MG63 (cell line): ENCODE measurements at regions not wholly inside any gene's neighbourhood (a gene's known extent, or its start where the extent isn't known, plus 50 kb on each side); places are given as distances from the start of the nearest gene placed in this dataset.

Experiments
- DNase-seq: peaks from one replicate; pipeline ENCODE4 v3.0.0-alpha.2; 2020
- H3K27me3 ChIP-seq: fragments of 250-450 bp; sonication (Bioruptor Pico); 2 replicates; pipeline ENCODE4 v1.5.1; 2020; ENCODE audit warnings: mild to moderate bottlenecking, moderate library complexity
- H3K36me3 ChIP-seq: fragments of 250-450 bp; sonication (Bioruptor Pico); 2 replicates; pipeline ENCODE4 v1.5.1; 2020; ENCODE audit warnings: mild to moderate bottlenecking, moderate library complexity
- H3K4me3 ChIP-seq: fragments of 250-450 bp; sonication (Bioruptor Pico); 2 replicates; pipeline ENCODE4 v1.5.1; 2020; ENCODE audit warnings: mild to moderate bottlenecking, moderate library complexity
- H3K9me3 ChIP-seq: fragments of 250-450 bp; sonication (Bioruptor Pico); 2 replicates; pipeline ENCODE4 v1.5.1; 2020; ENCODE audit warnings: mild to moderate bottlenecking, moderate library complexity

DNA sequence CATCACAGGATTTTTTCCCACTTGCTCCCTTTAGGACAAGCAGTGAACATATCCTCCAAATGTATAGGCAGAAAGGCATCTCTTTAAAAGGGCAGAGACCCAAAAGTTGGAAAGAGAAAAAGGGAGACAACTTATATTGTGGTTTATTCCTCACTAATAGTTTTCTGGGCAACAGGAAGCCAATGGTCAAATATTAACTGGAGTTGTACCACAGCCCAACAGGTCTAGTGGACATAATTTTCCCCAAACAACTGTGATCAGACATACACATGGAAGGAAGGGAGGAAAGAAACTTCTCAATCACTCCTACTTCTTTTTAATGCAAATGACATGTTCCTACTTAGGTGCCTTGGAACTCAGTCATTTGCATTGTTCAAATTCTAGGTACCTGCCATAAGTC lies 78.4 kb downstream of the SOX9 start:
- H3K27me3 ChIP-seq: no peaks in the 10 kb centered on the region
- no peak overlapping the region for H3K4me3 ChIP-seq
- peaks cover 10% of the 10 kb centered on the region; the same call in 1 of the 2 replicates for H3K9me3 ChIP-seq
- DNase-seq: no peak
- H3K36me3 ChIP-seq: no peaks in the 10 kb centered on the region

DNA sequence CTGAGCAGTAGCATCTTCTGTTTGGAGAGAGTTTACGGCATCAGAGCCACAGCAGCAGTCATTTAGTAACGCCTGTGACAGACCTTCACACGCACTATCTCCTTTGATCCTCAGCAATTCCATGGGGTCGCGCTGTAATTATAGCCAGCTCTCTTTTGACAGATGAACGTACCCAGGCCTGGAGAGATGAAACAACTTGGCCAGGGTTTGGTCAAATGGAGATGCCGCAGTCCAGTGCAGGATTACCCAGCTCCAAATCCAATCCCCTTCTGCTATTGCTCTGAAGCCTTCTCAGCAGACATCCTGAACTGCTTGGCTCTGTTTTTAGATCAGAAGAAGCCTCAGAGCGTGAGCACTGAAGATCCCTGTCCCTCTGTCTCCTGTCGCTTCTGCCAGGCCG lies 83.9 kb downstream of the SOX9 start:
- Histone ChIP-seq H3K36me3 (no peaks in the 10 kb centered on the region), H3K4me3 (no peak overlapping the region), H3K27me3 (peaks cover 6% of the 10 kb centered on the region; the same call in 1 of the 2 replicates), H3K9me3 (0 out of 2 replicates have a peak, but pooled peaks cover 3% of the 10 kb centered on the region)
- no peak for DNase-seq

DNA sequence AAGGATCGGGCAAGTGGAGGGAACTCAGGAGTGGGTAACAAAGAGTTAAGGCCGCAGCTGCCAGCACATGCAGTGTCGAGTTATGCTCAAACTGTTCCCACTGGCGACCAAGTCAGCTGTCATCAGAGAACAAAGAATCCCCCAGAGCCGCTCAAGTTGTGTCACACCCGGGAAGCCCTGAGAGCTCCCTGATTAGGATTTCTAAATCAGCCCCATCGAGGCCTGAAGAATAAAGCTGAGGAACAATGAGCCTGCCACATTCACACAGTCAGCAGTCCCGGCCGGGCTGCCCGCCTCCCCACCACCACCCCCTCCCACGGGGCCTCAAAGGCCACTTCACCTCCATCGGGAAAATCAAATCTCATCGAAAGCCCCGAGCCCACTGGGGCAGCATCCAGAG lies 84.5 kb downstream of the SOX9 start:
- no peak for DNase-seq
- Histone ChIP-seq H3K9me3 (no peaks in the 10 kb centered on the region), H3K4me3 (no peak overlapping the region), H3K27me3 (peaks cover 6% of the 10 kb centered on the region; the same call in 1 of the 2 replicates), H3K36me3 (no peaks in the 10 kb centered on the region)

DNA sequence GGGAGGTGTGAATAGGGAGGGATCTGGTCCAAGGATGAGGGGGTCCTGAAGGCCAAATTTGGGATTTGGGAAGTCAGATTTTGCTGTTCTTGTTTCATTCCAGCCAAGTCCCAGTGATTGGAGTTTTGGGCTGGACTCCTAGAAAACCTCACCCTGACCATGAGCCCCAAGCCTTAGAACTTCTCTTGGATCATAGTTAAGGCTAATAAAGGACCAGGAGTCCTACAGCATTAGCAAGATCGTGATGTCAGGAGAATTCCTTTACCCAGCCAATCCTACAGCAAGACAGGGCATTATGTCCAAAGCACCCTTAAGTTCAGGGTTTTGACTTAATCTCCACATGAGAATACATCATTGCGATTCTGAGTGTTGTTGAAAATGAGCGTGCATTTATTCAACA lies 85.0 kb downstream of the SOX9 start:
- Histone ChIP-seq H3K9me3 (no peaks in the 10 kb centered on the region), H3K36me3 (no peaks in the 10 kb centered on the region)
- no peak for DNase-seq

DNA sequence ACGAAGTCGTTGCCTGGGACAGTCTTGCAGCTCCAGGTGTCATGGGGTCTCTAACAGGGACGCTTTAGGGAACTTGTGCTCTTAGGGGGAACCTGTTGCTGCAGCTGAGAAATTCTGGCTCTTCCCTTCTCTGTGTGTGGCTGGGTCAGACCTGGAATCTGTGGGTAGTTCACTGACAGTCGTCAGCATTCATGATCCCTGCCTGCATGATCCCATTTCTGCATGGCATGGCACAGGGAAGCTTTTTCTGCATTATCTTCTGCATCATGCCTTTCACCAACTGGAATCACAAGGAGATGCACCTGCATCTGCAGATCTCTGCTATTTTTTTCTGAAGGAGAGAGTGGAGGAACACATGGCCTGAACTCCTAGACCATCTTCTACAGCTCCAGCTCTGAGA lies 85.6 kb downstream of the SOX9 start:
- DNase-seq: no peak
- Histone ChIP-seq H3K9me3 (no peaks in the 10 kb centered on the region), H3K4me3 (no peak overlapping the region), H3K36me3 (no peaks in the 10 kb centered on the region), H3K27me3 (peaks cover 6% of the 10 kb centered on the region; the same call in 1 of the 2 replicates)

More for the DNA sequence above, 85.0 kb downstream of the SOX9 start:
- H3K4me3 ChIP-seq: no peak overlapping the region
- peaks cover 6% of the 10 kb centered on the region; the same call in 1 of the 2 replicates for H3K27me3 ChIP-seq

DNA sequence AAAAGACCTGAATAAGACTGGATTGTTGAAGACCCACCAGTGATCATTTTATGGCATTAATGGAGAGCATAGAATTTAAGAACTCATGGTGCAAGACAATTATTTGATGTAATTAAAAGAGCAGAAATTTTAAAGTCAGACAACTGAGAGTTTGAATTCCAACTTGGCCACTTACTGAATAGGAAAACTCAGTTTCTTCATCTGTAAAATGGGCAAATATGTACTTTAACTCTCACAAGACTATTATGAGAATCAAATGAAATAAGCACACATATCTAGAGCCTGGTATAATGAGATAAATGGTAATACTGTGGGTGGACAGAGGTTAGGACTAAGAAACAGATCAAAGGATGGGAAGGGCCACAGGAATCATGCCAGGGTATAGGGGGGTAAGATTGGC lies 88.0 kb downstream of the SOX9 start:
- Histone ChIP-seq H3K9me3 (no peaks in the 10 kb centered on the region), H3K4me3 (no peak overlapping the region), H3K36me3 (no peaks in the 10 kb centered on the region), H3K27me3 (peaks cover 6% of the 10 kb centered on the region; the same call in 1 of the 2 replicates)
- no peak for DNase-seq

DNA sequence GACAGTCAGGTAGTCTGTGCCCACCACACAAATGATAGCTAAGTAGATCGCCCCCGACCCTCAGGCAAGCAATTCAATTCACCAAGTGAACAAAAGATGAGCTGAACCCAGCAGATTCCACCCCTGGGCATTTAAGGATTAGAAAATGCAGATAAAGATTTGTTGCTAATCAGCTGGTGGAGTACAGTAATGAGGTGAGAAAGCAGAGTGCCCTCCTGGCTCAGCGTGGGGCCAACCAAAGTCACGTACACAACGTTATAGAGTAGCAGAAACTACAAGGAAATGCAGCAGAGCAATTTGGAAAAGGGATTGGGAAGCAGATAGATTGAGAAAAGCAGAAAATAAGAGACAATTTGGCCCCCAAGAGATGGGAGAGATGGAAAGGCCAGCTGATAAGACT lies 91.2 kb downstream of the SOX9 start:
- no peak overlapping the region for H3K4me3 ChIP-seq
- no peaks in the 10 kb centered on the region for H3K9me3 ChIP-seq
- no peak for DNase-seq
- H3K27me3 ChIP-seq: peaks cover 5% of the 10 kb centered on the region; the same call in 1 of the 2 replicates
- H3K36me3 ChIP-seq: no peaks in the 10 kb centered on the region

DNA sequence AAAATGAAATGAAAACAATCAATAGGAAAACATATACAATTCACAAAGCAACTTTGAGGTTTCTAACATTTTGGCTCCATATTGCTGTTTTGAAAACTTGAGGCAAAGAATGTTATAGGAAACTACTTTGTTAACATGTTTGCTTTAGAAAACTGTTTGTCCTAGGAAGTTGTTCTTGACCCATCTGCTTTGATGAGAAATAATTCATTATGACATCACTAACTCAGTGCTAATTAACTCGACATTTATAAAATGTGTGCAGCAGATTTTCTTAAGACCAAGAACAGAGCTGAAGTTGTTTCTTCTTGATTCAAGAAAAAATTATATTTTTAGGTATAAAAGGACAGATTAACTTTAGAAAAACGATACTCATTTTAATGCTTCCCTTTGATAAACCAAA lies 94.7 kb downstream of the SOX9 start:
- H3K4me3 ChIP-seq: no peak overlapping the region
- H3K9me3 ChIP-seq: no peaks in the 10 kb centered on the region
- H3K36me3 ChIP-seq: no peaks in the 10 kb centered on the region
- H3K27me3 ChIP-seq: peaks cover 7% of the 10 kb centered on the region; the same call in 1 of the 2 replicates
- DNase-seq: no peak

DNA sequence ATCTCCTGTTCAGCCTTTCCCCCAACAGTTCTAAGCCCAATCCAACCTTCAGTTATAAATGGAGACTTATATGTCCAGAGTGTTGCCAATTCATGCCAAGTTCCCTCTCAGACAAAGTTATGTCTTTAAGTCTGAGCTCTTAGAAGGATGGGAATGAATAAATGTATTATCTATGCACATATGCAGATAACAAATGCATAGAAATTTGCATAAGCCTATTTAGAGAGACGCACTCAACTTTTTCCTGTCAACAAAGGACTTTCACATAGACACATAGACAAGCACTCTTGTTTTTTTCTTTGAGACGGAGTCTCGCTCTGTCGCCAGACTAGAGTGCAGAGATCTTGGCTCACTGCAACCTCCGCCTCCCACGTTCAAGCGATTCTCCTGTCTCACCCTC lies 95.1 kb downstream of the SOX9 start:
- DNase-seq: no peak
- no peak overlapping the region for H3K4me3 ChIP-seq
- H3K36me3 ChIP-seq: no peaks in the 10 kb centered on the region
- peaks cover 7% of the 10 kb centered on the region; the same call in 1 of the 2 replicates for H3K27me3 ChIP-seq
- H3K9me3 ChIP-seq: no peaks in the 10 kb centered on the region

DNA sequence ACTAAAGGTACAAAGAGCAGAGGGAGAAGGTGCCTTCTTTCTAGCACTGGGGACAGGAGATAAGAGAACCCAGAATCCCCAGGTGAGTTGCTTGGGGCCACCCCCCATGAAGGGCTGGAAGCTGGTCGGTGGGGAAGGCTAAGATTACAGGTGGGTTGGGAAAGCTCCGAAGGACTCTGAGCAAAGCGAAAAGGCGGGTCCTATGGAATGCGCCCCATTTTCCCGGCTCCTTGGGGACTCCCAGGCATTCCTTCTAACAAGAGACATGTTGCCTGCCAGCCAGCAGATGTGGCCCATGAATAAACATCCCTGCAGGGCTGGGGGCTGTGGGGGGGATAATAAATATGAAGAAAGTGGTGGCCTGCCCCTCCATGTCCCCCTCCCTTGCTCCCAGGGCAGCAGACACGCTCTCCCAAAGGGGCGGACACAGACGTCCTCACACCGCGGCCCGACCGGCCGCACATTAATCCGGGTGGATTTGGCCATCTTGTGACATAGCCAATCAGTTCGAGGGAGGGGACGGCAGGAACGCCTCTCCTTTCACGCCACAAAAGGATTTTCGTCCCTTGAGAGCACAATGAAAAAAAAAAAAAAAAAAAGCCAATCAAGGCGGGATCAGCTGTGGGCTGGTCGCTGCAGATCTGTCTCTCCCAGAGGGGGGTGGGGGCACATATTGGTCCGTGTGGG lies 98.5 kb downstream of the SOX9 start:
- Histone ChIP-seq H3K36me3 (no peaks in the 10 kb centered on the region), H3K27me3 (peaks cover 7% of the 10 kb centered on the region; the same call in 1 of the 2 replicates), H3K9me3 (no peaks in the 10 kb centered on the region), H3K4me3 (no peak overlapping the region)
- DNase-seq: no peak

DNA sequence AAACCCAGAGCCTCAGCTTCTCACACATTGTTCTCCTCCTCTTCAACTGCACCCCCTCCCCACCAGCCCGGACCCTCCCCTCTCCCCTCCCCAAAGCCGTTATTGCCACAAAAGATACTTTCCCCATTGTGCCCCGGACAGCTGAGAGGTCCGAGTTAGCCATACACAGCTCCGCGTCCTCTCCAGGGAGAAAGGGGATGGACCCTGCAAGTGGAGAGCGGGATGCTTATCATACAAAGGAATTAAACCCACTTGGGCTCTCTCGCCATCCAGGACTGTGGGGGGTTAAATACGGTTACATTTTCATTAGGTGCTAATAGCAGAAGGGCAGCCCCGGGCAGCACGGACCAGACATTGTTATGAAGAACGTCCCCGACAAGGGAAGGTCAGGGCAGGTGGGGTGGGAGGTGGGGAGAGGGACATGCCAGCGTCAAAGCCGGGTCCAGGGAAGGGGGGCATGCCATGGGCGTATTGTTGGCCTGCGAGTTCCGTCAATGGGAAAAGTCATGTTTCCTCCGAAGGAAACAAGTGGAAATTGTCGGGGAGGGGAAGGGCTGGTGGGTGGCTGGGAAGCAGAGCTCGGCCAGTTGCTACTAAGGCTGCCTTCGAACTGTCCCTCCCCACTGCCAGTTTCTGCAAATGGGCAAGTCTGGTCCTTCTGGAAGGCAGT lies 99.1 kb downstream of the SOX9 start:
- Histone ChIP-seq H3K36me3 (no peaks in the 10 kb centered on the region), H3K9me3 (no peaks in the 10 kb centered on the region), H3K4me3 (no peak overlapping the region), H3K27me3 (peaks cover 7% of the 10 kb centered on the region; the same call in 1 of the 2 replicates)
- no peak for DNase-seq

DNA sequence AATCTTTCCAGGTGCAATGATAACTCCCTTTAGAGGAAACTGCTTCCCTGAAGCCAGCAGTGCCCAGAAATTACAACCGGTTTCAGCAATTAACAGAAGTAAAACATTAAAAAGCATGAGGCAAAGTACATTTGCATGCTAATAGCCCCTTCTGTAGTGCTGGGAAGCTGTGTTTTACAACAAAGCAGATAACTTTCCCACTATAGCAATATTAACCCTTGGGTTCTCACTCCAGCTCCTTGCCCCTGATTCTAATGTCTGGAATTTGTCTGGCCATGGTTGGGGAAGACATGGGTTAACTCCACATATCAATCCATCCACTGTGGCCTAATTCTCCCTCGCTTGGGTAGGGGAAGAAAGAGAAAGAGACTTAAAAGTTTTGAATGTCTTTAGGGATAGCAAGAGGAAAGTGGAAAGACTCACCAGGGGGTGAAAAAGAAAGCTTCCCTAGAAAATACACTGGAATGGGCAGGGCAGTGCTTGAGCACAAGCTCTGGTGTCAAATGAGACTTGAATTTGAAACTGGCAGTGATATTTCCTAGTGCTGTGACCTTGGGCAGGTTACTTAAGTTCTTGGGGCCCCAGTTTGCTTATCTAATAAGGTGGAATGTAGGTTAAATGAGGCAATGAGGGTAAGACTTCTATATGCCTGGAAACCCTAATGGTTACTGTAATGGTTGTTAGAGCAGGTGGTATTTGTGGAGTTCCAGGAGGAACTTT lies 102.0 kb downstream of the SOX9 start:
- Histone ChIP-seq H3K4me3 (no peak overlapping the region), H3K9me3 (no peaks in the 10 kb centered on the region), H3K36me3 (no peaks in the 10 kb centered on the region), H3K27me3 (peaks cover 7% of the 10 kb centered on the region; the same call in 1 of the 2 replicates)
- no peak for DNase-seq

DNA sequence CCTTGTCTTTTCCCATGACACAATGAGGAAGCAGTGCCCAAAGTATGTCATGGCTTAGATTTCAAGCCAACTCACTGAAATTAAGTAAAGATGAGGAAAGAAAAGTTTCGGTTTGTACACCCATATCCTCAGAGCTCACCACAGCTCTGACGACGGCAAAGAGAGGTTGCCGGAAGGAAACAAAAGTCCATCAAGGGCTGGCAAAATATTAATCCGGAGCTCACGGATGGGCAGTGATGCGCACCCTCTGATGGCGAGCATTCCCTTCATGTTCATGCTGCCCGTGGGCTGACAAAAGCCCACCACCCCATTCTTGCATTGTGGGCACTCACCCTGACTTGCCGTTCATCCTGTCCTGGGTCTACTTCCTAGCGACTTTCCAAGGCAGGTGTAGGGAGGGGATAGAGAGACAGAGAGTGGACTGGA lies 103.1 kb downstream of the SOX9 start:
- no peak overlapping the region for H3K4me3 ChIP-seq
- H3K9me3 ChIP-seq: no peaks in the 10 kb centered on the region
- no peaks in the 10 kb centered on the region for H3K36me3 ChIP-seq
- DNase-seq: no peak
- peaks cover 7% of the 10 kb centered on the region; the same call in 1 of the 2 replicates for H3K27me3 ChIP-seq

DNA sequence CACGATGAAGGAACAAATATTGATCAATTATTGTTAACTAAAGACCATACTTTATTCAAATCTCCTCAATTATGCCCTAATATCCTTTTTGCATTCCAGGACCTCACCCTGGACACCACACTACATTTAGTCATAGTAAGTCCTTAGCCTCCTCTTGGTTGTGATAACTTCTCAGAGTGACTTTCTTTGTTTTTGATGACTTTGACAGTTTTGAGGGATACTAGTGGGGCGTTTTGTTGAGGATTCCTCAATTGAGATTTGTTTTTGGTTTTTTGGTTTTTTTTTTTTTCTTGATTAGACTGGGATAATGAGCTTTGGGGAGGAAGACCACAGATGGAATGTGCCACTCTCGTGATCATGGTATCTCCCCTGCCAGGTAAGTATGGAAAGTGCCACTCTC lies 105.5 kb downstream of the SOX9 start:
- no peak for DNase-seq
- Histone ChIP-seq H3K27me3 (no peaks in the 10 kb centered on the region), H3K36me3 (no peaks in the 10 kb centered on the region), H3K4me3 (no peak overlapping the region), H3K9me3 (no peaks in the 10 kb centered on the region)

DNA sequence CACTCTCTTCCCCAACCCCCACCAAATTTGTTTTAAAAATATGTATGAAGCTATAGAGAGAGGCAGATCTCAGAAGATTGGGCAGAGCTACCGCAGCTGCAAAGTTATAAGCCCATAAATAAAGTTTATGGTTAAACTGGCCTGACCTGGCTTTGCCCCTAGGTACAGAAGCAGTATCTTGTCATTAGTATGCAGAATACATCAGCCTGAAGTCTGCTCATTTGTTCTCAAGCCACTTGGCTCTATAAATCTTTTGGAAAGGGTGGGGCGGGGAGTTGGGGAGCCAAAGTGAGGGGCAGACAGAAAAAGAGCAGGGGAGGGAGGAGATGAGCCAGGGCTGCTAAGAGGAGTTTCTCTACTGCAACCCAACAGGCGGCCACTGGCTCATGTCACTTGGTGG lies 113.2 kb downstream of the SOX9 start:
- Histone ChIP-seq H3K9me3 (no peaks in the 10 kb centered on the region), H3K36me3 (no peaks in the 10 kb centered on the region), H3K4me3 (no peak overlapping the region), H3K27me3 (no peaks in the 10 kb centered on the region)
- no peak for DNase-seq

DNA sequence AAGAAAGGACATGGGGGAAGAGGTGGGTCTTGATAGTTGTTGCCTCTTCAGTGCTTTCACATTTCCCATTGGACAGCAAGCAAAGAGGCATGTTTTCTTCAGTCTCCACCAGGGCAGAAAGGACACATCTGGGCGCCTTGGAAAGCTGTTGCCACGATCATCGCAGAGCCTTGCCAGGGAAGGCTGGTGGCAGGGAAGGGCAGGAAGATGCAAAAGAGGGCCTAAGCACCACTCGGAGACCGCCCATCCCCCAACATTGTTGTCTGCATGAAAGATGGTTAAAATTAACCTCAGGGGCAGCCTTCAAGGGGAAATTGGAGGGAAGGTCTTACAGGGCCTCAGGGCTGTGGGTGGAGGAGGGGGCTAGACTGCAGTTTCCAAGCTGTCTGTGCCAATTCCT lies 114.2 kb downstream of the SOX9 start:
- H3K9me3 ChIP-seq: no peaks in the 10 kb centered on the region
- no peaks in the 10 kb centered on the region for H3K36me3 ChIP-seq
- no peak for DNase-seq
- no peak overlapping the region for H3K4me3 ChIP-seq
- no peaks in the 10 kb centered on the region for H3K27me3 ChIP-seq

DNA sequence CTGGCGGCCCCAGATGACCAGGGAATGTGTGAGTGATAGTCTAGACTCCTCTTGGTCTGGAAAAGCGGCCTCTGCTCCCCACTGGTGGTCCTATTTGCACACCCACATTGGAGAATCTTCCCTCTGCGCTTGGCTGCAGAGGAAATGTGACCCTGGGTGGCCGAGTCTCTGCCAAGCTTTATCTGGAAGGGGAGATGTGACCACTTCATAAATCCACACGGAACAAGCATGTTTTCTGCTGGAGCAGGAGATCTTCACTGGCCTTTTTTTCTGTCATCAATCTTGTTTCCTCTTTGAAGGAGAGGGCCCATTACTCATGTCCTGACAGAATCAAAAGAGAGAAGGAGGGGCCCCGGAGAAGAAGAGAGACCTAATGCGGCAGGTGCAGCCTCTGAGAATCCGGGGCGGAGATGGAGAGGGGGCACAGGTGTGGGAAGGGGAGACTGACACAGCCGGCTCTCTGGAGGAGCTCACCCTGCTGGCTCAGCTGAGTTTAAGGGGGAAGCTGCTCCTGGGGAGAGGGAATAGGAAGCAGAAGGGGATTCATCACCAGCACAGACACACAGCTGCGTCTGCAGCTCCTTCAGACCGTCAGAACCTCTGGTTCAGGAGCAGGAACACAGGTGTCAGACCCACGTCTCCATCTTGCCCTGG lies 116.3 kb downstream of the SOX9 start:
- Histone ChIP-seq H3K27me3 (no peaks in the 10 kb centered on the region), H3K36me3 (no peaks in the 10 kb centered on the region), H3K9me3 (no peaks in the 10 kb centered on the region), H3K4me3 (no peak overlapping the region)
- no peak for DNase-seq
